NB4 (cell line): ENCODE measurements at regions not wholly inside any gene's neighbourhood (a gene's known extent, or its start where the extent isn't known, plus 50 kb on each side); places are given as distances from the start of the nearest gene placed in this dataset.
A peak's percentile ranks its signal among the peaks of the same experiment; 100 is the strongest.

Experiments
- DNase-seq: peaks from one replicate; pipeline ENCODE4 v3.0.0; 2010; ENCODE audit warnings: low read depth
- H3K4me3 ChIP-seq: one replicate; pipeline ENCODE4 v1.5.1; 2011; ENCODE audit warnings: mild to moderate bottlenecking, low read depth, low read length, moderate library complexity
- MYC ChIP-seq: IDR thresholded peaks from 2 replicates; pipeline ENCODE4 v1.6.1; 2011; ENCODE audit warnings: low read depth, low read length
- POLR2A ChIP-seq: IDR thresholded peaks from 2 replicates; pipeline ENCODE4 v1.6.1; 2011; ENCODE audit warnings: mild to moderate bottlenecking; ENCODE audit not compliant: insufficient read length; ENCODE audit errors: extremely low read depth
- TF ChIP-seq, protein P1 (sequence below): IDR thresholded peaks from one replicate; pipeline ENCODE4 v1.5.1; 2012; ENCODE audit warnings: low read depth, low read length
- TF ChIP-seq, protein P2 (sequence below): IDR thresholded peaks from 2 replicates; pipeline ENCODE4 v1.6.1; 2011; ENCODE audit warnings: low read depth, low read length

DNA sequence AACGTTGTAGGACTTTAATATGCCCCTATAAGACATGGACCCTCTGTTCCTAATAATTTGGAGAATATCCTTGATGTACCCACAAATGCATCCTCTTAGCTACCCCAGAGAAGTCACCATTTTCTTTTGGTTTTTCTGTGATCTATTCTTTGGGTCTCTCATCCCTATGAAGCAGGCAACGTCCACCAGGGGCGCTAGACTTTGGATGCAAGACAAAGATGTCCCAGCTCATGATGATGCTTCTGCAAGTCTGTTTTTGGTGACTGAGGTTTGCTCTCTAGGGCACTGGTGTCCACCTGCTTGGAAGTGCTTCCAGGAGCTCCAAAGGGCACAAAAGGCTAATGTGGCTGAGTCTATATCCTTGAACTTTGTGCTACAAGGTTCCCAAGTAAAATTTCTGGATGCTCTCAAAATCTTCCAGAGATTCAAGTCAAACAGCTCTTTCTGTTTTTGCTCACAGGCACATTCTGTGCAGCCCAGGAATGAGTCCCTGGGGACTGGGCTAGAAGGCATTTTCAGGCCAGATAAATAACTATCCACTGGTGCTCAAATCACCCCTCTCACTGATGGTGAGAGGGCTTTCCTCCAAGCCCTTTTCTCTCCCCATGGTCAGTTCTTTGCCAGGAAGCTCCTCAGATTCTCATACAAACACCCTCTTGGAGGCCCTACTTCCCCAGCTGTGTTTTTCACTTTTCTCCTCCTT lies 166.4 kb downstream of the C7orf25 start:
- TF ChIP-seq POLR2A (no peak), MYC (no peak)
- TF ChIP-seq, protein P1, sequence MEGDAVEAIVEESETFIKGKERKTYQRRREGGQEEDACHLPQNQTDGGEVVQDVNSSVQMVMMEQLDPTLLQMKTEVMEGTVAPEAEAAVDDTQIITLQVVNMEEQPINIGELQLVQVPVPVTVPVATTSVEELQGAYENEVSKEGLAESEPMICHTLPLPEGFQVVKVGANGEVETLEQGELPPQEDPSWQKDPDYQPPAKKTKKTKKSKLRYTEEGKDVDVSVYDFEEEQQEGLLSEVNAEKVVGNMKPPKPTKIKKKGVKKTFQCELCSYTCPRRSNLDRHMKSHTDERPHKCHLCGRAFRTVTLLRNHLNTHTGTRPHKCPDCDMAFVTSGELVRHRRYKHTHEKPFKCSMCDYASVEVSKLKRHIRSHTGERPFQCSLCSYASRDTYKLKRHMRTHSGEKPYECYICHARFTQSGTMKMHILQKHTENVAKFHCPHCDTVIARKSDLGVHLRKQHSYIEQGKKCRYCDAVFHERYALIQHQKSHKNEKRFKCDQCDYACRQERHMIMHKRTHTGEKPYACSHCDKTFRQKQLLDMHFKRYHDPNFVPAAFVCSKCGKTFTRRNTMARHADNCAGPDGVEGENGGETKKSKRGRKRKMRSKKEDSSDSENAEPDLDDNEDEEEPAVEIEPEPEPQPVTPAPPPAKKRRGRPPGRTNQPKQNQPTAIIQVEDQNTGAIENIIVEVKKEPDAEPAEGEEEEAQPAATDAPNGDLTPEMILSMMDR = peak; percentile 97
- no peak overlapping the region for H3K4me3 ChIP-seq
- peak; percentile 62 for DNase-seq

DNA sequence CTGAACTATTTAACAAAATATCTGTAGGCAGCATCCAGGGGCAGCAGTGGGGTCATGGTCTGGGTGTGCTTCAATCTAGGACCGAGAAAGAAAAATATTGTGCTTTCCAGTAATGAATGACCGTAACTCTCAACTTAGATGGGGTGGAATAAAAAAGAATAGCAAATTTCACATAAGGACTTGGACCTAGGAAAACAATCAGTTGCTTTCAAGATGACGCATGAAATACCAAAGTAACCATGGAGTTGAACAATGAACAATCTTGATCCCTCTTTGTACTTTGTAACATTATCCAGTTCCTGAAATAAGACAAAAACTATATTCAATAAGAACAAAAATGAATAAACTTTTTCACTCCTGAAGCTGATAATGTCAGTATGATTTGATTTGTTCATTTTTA lies 167.1 kb downstream of the C7orf25 start:
- no peak overlapping the region for H3K4me3 ChIP-seq
- TF ChIP-seq, protein P1 = no peak
- TF ChIP-seq, protein P2, sequence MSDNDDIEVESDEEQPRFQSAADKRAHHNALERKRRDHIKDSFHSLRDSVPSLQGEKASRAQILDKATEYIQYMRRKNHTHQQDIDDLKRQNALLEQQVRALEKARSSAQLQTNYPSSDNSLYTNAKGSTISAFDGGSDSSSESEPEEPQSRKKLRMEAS = no peak
- TF ChIP-seq POLR2A (no peak), MYC (no peak)

DNA sequence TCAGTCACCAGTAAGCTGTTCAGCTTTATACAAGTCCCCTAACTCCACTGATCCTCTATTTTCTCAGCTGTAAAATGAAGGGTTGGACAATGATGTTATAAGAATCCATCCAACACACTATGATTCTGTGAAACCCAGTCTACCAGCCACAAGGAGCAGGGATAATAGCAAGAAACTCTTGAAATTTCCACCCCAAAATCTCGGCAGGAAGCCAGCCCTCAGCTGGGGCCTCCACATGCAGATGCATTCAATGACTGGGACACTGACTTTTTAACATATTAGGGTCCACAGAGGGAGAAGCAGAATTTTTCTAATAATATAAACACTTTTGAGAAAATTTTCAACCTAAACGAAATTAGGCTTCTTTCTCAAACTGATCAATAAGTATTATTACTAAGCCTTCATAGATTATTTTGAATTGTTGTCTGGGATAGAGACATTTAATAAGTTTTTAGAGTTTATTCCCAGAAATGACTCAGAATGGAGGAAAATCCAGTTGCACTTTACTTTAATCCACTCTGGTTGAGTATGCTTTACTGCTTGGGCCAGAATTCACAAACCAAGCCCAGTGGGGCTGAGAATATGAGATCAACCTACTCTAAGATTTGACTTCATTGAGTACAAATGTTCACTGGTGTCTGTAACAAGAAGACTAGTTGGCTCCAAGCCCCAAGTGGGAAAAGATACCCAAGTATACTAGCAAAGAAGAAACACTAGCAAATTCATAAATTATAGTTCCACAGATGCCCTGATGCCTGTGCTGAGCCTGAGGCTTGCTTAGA lies 168.6 kb downstream of the C7orf25 start:
- TF ChIP-seq, protein P2 = no peak
- TF ChIP-seq, protein P1 = no peak
- TF ChIP-seq POLR2A (no peak), MYC (no peak)
- H3K4me3 ChIP-seq = no peak overlapping the region

More for the DNA sequence above, 167.1 kb downstream of the C7orf25 start:
- no peak for DNase-seq

DNA sequence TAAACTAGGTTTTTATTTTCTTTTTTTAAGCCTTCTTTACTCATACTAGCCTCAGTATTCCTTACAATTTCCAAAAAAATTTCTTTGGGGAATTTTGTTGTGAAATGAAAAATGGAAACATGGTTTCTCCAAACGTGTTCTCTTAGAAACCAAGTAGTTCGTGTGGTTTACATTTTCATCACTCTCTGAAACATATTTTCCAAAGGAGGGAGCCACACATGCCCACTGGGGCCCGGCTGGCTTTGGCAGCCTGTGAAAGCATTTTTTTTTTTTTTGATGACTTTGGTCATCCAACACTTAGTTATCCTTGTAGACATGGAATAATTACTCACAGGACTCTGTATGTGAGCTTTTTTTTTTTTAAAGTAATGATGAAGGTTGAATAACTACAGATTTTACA lies 169.6 kb downstream of the C7orf25 start:
- TF ChIP-seq, protein P2 = no peak
- TF ChIP-seq MYC (no peak), POLR2A (no peak)
- TF ChIP-seq, protein P1 = no peak
- no peak for DNase-seq
- H3K4me3 ChIP-seq = no peak overlapping the region

More for the DNA sequence above, 168.6 kb downstream of the C7orf25 start:
- DNase-seq = no peak

DNA sequence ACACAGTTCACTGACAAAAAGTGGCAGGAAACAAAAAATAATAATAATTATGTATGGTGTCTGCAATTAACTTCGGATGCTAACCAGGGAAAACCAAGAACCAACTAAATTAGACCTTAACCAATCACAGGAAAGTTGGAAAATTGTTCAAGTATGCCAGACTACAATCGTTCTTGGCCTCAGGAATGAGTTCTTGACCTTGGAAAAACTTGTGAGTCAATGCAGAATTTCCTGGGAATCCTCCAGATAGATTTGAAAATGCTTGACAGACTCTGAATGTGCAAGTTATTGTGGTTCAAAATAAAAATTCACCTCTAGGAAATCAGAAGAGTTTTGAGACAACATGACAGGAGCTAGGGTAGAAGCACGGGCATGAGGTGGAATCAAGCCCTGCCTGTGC lies 171.5 kb downstream of the C7orf25 start:
- no peak for DNase-seq
- H3K4me3 ChIP-seq = no peak overlapping the region
- TF ChIP-seq POLR2A (no peak), MYC (no peak)
- TF ChIP-seq, protein P1 = no peak
- TF ChIP-seq, protein P2 = no peak
